GM10266 (cell line): ENCODE measurements at regions not wholly inside any gene's neighbourhood (a gene's known extent, or its start where the extent isn't known, plus 50 kb on each side); places are given as distances from the start of the nearest gene placed in this dataset.

ENCODE experiments used
- DNase-seq: peaks from one replicate; pipeline ENCODE4 v3.0.0; 2012; ENCODE audit errors: extremely low spot score
- TF ChIP-seq, protein P1 (sequence below): IDR thresholded peaks from 2 replicates; pipeline ENCODE4 v1.5.1; 2012; ENCODE audit warnings: mild to moderate bottlenecking, low read depth; ENCODE audit not compliant: control insufficient read depth, insufficient read depth; ENCODE audit errors: missing control alignments

DNA sequence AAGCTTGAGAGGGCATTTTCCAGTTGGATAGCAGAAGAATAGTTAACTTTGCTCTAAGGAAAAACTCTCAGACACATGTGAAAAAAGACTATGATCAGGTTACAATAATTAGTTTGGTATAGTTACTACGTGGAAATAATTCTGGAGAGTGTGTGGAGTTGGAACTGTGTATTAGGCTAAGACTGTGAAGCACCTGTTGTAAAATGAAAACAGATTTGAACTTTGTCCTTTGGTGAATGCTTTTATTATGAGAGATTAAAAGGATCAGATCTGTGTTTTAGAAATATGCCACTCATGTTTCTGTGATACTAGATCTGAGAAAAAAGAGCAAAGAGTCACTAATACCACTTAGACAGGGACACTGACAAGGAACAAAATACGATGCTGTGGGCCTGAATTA lies 807.5 kb upstream of the ATXN8OS start:
- no peak for DNase-seq
- TF ChIP-seq, protein P1, sequence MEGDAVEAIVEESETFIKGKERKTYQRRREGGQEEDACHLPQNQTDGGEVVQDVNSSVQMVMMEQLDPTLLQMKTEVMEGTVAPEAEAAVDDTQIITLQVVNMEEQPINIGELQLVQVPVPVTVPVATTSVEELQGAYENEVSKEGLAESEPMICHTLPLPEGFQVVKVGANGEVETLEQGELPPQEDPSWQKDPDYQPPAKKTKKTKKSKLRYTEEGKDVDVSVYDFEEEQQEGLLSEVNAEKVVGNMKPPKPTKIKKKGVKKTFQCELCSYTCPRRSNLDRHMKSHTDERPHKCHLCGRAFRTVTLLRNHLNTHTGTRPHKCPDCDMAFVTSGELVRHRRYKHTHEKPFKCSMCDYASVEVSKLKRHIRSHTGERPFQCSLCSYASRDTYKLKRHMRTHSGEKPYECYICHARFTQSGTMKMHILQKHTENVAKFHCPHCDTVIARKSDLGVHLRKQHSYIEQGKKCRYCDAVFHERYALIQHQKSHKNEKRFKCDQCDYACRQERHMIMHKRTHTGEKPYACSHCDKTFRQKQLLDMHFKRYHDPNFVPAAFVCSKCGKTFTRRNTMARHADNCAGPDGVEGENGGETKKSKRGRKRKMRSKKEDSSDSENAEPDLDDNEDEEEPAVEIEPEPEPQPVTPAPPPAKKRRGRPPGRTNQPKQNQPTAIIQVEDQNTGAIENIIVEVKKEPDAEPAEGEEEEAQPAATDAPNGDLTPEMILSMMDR: no peak

DNA sequence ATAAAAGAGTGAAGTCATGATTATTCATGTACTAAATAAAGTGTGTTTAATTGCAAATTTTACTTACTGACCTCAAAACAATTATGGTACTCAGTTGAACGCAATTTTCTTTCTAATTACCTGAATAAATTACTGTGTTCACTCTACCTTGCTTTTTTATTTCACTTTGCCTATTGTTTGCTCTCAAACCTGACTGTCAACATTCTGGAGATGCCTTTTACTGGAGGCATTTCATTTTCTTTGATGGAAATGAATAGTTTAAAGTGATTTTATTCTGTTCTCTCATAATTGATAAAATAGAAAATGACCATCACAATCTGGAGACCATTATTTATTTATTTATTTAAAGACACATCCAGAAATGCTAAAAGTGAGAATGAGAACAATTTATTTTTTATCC lies 811.5 kb upstream of the ATXN8OS start:
- no peak for DNase-seq
- TF ChIP-seq, protein P1: no peak

DNA sequence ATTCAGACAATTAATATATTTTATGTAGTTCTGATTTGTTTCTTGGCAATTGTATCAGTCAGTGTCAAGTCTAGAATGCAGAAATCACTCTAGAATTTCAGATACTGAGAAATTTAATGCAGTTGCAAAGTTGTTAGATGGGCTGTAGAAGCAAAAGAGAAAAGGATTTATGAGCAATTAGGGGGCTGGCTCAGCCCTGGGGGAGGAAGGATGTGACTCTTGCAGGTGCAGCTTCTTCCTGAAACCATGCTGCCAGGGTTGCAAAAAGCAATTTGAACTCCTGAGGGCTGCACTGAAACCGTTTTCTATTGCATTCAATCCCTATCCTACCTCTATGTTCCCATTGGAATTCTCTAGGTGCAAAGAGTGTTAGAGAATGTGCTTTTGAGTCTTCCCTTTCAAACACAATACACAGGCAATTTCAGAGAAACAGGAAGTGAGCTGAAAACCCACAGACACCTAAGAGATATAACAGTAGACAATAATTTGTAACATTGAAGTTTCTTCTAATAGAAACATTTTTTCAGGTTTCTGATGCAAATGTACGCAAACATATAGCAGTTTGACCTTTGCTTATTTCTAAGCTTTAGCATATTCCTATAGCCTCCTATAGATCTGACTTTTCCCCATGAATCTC lies 814.7 kb upstream of the ATXN8OS start:
- TF ChIP-seq, protein P1: no peak
- no peak for DNase-seq

DNA sequence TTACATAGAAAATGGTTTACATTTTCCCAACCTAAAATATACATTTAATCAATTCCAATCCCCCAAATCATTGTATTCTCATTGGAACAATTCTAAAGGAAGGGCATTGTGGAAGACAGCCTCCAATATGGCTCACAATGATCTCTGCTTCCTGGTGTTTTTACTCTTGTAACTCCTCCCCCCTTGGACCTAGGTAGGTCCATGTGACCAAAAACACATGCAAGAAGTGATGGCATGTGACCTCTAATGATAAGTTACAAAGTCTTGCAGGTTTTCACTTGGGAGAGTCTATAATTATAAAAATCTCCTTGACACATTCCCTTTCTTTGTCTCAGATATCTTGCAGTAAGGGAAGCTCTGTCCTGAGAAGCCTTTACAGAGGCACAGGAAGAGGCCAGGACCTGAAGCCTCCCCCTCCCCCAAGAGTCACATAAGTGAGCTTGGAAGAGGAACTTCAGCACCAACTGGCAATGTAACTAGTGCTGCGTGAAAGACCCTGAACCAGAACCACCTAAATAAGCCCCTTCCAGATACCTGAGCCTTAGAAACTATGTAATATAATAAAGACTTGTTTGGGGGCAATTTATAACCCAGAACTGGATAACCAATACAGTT lies 816.2 kb upstream of the ATXN8OS start:
- DNase-seq: no peak

DNA sequence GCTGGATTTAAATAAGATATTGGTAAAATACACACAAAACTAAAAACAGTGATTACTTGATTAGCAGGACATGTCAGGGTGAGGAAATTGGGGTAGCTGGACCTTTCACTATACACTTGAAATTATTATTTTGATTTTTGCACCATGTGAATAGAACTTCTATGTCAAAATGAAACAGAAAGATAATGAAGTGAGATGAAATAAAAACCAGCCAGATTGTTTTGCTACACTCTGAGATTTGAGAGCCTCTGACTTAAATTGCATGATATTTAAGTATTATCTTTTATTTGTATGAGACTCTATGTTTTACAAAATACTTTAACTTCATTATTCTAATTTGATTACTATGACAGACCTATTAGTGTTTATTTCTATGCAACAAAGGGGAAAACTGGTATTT lies 819.6 kb upstream of the ATXN8OS start:
- TF ChIP-seq, protein P1: no peak

More for the DNA sequence above, 816.2 kb upstream of the ATXN8OS start:
- TF ChIP-seq, protein P1: no peak

DNA sequence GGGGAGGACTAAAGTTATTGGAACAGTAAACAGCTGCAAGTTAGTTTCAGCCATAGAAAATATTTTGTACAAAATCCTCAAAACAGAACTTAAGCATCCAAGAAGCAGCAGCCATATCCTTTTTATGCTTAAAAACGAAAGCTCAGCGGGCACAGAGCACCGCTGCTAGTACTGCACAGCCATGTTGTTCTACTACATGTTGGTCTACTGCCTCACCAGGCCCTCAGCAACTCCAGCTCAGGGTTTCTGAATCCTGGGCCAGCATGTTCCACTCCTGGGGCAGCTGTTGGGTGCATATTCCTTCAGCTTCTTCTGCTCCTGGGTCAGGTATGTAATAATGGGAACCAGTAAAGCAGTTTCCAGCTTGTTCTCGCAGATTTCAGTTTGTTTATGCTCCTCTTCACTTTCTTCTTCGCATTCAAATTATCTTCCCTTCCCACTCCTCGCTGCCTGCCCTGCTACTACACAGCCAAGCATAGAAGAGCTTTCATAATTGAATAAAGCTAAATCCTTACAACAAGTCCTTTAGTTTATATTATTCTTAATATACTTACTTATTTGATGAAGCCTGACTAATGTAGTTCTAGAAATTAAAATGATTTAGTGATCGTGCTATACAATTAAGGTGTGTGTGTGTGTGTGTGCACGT lies 820.5 kb upstream of the ATXN8OS start:
- TF ChIP-seq, protein P1: no peak
- no peak for DNase-seq

More for the DNA sequence above, 819.6 kb upstream of the ATXN8OS start:
- DNase-seq: no peak

DNA sequence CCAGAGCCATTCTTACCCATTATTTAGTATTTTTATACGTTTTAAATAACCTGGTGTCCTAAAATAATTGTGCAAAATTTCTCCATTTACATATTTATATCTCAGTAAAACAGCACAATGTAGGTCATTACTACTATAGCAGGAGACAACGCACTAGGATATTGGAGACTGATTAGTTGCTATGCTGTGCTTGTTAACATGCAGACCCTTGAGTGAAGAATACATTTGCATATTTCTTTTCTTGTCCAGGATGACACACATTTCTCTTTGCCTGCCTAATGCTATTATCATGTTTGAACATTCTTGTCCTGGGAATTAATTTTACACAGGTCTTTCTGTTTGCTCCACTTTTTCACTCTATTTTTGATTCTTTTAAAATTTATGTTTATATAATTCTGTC lies 823.8 kb upstream of the ATXN8OS start:
- TF ChIP-seq, protein P1: no peak
- no peak for DNase-seq
